GM19468 (cell line): ENCODE measurements at regions not wholly inside any gene's neighbourhood (a gene's known extent, or its start where the extent isn't known, plus 50 kb on each side); places are given as distances from the start of the nearest gene placed in this dataset.

Experiments used
- ATAC-seq: cut with Tn5 transposase; IDR thresholded peaks from one replicate; pipeline ENCODE4 v1.9.1; 2021; ENCODE audit warnings: mild to moderate bottlenecking, moderate library complexity, moderate number of reproducible peaks; ENCODE audit not compliant: unreplicated experiment; ENCODE audit errors: extremely low read depth

DNA sequence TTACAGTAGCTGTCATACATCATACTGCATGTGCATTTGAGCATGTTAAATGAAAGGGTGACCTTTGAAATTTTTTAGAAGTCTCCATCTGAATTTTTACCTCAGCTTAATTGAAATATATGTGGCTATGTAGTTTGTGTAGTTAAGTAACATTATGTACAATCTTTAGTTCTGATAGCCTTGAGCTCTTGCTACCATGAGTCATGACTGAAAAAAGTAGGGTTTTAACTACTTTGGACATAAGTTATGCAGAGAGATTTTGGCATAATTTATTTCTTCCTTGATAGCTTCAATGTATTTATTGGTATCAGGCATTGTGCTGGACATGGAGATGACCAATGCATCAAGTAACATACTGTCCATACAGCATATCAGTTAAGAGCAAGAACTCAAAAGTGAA is 376.5 kb upstream of the ZNF717 start:
- ATAC-seq = no peak

DNA sequence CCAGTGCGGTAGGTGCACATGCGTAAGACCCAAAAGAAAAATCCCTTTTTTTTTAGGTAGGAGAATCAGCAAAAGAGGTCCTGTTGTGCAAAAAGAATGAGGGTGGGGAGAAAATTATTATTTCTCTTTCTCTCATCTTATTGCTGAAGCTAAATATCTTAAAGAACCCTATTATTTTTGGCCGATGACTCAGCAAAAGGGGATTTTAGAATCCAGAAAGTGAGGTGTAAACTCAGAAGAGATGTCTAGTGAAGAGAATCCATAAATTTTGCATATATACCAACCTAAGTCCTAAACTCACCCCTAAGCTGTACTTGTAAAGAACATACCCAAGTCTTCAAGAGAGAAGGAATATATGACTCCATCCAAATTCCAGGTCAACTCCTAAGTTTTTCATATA is 386.3 kb upstream of the ZNF717 start:
- ATAC-seq = no peak

DNA sequence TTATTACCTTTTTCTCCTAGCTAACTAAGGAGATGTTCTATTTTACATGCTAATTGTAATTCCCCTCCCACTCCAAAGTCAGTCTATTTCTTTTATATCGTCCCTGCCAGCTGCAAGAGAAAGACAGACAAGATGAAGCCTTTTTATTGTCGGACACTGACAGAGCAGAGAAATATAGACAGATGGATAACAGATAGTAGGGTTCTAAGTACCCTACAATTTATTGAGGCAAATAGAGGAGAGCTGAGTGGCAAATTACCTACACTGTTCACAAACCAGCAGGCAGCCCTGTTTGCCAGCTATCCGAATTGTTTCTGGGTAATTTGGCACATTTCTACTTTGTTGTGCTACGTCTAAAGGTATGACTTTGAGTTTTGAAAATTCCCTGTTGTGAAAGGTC is 392.3 kb upstream of the ZNF717 start:
- ATAC-seq = no peak

DNA sequence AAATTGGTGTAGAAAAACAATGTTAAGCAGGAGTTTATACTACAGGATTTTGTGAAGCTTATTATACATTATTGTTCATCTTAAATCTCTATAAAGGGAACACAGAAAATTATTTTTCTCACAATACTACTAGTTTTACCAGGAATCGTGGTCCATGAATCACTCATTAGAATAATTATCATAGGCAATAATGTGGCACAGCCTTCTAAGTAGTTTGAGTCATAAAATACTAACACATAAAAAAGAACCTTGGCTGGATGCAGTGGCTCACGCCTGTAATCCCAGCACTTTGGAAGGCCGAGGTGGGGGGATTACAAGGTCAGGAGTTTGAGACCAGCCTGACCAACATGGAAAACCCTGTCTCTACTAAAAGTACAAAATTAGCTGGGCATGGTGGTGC is 393.1 kb upstream of the ZNF717 start:
- no peak for ATAC-seq

DNA sequence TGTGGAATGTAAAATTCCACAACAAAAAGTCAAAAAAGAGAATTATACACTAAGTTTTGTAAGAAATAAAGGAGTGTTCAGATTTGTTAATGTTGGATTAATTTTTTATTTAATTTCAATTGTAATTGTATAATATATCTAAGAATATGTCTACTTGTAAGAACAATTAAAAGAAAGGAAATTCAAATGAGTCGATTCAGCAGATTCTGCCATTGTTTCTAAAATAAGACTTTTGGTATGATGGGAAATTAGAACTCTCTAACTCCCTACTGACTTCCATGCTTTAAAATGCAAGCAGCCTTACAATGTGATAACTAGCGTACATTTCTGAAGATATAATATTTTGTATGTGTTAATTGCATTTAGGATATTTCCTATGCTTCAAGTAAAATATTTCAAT is 395.9 kb upstream of the ZNF717 start:
- no peak for ATAC-seq

DNA sequence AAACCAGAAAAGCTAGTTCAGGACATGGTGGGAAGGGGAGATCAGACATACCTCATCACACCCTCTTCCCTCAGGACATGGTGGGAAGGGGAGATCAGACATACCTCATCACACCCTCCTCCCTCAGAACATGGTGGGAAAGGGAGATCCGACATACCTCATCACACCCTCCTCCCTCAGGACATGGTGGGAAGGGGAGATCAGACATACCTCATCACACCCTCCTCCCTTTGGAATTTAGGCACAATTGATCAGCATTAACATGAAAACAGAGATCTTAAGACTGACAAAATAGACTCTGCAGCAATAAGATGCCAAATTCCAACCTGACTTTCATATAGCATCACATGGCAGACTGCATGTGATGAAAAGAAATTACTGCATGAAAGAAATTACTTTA is 412.7 kb upstream of the ZNF717 start:
- no peak for ATAC-seq

DNA sequence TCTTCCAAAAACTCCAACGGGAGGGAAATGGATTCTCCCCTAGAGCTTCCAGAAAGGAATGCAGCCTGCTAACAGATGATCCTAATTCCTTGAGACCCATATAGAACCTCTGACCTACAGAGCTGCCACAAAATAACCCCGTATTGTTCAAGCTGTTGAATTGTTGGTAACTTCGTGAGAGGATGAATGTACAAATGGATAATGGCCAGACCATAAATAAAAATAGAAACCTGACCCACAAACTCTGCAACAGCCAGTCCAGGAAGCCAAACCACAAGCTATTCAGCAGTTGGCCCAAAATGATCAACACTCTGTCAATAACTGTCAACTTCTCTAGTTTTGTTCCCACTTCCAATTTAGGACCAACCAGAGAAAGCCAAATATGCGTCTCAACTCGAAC is 414.0 kb upstream of the ZNF717 start:
- no peak for ATAC-seq

DNA sequence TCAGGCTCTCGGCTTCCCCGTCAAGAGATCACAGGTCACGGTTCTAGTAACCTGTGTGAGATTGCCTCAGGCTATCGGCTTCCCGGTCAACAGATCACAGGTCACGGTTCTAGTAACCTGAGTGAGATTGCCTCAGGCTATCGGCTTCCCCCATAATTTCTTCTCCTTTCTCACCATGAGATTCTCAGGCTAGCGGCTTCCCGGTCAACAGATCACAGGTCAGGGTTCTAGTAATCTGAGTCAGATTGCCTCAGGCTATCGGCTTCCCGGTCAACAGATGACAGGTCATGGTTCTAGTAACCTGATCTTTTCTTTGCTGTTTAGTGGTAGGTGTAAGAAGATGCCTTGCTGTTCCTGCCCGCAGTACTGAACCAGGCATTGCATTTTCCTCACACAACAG is 418.2 kb upstream of the ZNF717 start:
- ATAC-seq = no peak

DNA sequence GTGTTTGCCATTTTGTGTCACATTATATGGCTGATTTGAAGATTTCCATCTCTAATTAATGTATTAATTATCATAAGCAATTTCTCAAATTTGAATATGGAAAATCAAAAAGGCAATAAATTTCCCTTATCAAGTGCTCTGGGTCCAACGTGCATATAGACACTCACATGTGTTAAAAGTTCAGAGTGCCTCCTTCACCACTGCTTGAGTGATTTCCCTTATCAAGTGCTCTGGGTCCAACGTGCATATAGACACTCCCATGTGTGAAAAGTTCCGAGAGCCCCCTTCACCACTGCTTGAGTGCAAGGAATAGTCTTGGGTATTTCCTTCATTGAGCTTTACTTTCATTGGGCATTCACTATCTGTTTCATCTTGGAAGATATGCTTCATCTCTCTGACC is 421.0 kb upstream of the ZNF717 start:
- no peak for ATAC-seq

DNA sequence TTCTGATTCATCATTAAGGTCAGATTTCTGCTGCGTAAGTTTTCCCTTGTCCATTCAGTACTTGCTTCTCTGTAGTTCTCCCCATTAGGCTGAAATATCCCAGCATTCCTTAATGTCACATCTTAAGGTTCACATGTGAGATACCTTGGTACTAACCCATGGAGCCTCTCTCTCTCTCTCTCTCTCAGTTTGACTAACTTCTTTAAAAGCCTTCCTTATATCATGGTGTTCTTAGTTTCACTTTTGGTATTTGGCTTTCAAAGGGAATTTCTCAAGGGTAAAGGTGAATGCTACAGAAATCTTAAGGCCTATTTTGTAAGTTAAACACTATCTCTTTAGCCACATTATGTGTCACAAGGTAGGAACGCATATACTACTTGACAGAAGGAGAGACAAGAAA is 427.3 kb upstream of the ZNF717 start:
- no peak for ATAC-seq

DNA sequence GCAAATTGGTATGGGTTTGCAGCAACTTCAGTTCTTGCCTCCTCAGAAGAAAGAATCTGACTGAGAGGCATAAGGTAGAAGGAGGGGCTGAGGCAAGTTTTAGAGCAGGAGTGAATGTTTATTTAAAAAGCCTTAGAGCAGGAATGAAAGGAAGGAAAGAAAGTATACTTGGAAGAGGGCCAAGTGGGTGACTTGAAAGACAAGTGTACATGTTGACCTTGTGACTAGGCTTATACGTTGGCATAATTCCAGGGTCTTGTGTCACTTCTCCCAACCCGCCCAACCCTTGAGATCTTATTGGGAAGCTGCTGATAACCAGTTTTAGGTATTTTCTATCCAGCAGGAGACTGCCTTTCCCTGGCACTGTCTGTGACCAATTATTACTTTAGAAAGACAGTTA is 436.9 kb upstream of the ZNF717 start:
- no peak for ATAC-seq

DNA sequence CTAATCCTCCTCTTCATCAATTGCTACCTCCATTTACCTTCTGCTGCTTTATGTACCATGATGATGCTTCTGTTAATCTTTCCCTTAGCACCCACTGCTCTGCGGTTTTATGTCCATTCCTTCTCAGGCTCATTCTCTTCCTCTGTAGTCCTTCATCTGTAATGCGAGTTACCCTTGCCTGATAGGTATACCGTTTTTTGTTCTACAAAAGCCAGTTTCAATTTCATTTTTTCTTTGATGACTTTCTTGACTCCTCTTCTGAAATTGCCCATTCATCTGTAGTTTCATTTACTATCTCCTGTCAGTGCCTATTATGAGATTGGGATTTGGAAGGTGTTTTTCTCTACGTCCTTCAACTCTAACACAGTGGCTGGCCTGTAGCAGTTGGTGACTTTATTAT is 445.9 kb upstream of the ZNF717 start:
- ATAC-seq = no peak

DNA sequence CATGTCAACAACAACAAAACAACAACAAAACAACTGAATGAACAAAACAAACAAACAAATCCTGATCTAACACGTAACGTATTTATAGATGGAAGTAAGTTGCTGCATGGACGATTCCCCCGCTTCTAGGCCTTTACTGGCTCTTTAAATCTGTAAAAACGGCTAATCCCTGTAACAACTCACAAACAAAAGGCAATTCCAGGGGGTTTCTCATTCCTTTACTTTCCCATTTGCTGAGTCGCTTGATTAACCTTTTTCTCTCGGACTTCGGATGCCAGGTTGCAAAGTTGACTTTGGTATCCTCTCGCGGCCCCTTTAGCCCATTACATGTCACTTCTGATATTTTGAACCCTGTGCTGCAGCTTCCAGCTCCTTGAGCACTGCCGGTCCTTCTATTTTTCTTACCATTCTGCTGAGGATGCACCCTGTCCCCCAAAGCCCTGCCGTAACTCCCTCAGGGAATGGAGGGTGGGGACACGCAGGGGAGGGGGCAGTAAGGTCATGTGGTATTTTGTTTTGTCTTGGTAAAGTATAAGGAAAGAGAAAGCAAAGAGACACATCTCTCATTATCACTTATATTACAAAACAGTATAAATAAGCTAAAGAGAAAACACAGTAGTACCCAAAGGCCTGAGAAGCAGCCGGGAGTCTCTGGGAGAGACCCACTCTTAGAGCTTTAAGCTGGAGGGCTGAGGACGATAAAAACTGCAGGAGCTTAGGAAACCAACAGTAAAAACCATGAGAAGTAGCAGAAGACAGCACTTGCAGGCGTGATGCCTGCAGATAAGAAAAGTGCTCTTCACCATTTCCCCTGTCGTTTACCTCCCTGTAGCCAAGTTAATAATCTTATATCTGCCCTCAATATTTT is 457.8 kb upstream of the ZNF717 start:
- ATAC-seq = no peak

DNA sequence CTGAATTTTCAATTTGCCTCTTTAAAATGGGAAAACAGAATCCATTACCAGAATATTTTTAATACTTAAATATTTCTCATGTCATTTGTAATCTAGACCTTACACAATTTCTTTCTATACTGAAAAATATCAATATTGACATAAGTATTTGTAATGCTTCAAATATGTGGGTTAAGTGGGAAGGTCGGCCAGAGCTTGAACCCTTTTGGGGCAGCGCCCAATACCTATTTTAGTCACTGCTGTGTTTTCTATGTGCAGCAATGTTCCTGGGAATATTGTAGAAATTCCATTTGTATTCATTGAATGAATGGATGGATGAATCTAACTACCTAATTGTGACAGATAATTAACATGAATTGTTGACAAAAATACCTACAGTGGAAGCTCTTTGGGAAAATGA is 459.7 kb upstream of the ZNF717 start:
- no peak for ATAC-seq

DNA sequence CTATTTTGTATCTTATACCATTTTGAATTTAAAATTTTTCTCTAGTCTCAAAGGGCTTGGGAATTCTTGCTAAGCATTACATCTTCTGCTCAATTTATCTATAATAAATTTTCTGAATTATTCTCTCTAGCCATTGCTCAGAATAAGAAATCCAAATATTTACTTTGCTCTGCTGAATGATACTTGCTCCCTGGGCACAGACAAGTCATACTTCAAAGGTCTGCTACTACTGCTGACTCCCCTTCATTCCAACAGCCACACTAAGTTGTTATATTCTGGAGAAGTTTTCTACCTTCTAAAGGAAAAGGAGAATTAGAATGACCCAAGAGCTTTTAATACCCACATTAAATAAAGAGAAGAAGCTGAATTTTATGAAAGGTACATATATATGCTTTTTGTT is 460.3 kb upstream of the ZNF717 start:
- no peak for ATAC-seq

DNA sequence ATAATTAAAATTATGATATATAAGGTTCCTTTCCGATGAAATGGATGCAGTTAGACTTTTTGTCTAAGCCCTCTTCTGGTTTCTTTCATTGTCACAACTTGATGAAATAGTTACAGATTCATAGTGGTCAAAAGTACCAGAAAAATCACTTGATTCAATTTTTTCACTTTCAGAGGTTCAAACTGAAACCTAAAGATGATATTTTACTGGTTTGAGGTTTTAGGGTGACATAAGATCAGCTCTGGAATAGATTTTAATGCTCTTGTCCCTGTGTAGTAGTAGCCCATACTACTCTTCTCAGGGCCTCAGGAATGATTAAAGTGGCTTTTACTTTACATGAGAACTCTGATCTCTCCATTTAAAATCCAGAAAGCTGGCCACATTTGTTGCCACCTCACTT is 479.1 kb upstream of the ZNF717 start:
- ATAC-seq = no peak

DNA sequence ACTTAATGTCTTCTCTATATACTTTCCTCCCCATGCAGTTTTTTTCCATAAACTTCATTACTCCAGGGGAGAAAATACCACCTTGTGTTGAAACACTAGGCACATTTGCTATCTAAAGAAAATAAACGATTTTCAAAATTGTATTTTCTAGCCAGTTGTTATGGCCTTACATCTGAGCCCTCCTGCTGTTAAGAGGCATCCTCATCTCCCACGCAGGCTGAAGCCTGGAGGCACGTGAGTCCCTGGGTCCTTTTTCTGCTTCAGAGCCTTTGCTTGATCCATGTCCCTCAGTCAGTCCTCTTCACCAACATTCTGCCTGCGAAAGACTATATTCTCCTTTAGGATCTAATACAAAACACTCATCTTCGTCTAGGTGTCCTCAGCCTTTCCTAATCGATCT is 479.6 kb upstream of the ZNF717 start:
- ATAC-seq = no peak

DNA sequence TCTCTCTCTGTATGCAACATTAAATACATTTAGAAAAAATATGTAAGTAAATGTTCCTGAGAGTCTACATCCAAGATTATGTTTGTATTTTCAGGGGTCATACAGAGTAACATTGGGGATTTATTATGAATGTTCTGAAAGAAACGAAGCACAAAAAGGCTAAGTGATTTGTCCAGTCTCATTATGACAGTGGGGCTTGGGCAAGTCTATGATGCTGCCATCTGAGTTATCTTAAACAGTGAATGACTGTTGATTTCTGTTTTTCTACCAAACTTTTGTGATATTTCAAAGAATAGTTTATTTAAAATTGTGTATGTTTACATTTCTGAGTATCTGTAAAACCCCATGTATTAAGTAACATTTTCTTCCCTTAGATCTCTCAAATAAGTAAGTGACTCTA is 481.2 kb upstream of the ZNF717 start:
- ATAC-seq = no peak

DNA sequence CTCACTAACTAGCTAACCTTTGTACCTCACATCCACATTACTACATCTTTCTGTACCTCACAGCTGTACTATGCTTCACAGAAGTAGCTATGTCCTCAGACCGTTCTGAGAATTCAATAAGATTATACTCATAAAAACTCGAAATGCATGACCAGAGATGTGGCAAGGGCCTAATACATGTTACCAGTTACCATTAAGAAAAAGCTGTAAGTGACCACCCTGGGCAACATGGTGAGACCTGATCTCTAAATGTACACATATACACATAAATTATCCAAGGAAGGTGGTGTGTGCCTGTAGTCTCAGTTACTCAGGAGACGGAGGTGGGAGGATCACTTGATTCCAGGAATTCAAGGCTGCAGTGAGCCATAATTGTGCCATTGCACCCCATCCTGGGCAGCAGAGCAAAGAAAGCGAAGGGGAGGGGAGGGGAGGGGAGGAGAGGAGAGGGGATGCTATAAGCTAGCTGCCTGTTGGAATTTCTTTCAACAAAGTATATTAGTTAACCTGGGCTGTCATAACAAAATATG is 482.6 kb upstream of the ZNF717 start:
- ATAC-seq = no peak

DNA sequence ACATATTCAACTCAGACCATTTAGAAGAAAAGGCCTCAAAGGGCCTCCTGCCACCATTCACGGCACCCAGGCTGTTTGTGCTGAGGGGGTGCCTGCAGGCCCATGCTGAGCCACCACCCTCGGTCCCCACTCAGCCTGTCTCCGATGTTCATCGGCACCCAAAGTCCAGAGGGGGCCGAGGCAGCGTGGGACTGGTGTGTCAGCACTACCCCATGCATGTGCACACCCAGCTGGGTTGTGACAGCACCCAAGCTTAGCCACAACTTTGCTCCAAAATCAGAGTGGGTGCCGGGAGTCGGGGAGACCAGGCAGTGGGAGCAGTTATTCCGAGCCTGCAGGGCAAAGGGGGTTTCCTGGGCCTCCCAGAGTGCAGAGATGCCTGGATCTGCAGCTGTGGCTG is 508.5 kb upstream of the ZNF717 start:
- no peak for ATAC-seq

DNA sequence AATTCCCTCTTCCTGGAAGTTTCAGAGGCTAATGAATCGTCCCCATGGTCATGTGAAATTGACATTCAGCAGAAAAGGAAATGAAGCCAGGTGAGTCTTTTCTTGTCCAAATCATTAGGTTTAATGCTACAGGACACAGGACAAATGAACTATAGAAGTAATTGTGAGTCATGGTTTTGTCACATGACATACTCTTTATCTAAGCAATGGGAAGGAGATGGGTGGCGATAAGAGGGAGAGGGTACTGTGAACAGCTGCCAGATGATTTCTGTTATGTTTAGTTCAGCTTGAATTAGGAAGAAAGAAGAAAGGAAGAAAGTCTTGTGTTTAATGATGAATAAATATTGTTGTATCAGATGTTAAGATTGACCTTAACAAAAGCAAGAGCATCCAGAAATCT is 515.4 kb upstream of the ZNF717 start:
- no peak for ATAC-seq

DNA sequence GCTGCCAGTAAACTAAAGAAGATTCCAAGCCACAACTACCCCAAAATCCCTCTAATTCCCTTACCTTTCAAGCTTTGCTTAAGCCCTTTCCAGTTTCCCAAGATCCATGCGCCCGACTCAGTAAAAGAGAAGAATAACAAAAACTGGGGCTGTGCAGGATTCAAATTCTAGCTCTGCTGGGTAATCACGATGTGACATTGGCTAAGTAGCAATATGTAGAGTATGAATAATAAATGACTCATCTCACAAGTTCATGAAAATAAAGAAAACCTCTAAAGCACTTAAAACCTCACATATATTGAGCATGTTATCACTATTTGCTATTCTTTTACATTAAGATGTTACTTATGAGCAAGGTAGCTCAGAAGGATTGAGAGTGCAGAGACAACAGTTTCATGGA is 522.2 kb upstream of the ZNF717 start:
- ATAC-seq = no peak
